ENCODE measurements at regions not wholly inside any gene's neighbourhood (a gene's known extent, or its start where the extent isn't known, plus 50 kb on each side); places are given as distances from the start of the nearest gene placed in this dataset.

- H3K36me3 ChIP-seq (ENCODE audit: control insufficient read depth, insufficient read depth, low read length): no peaks in the 10 kb centered on the region
- H3K27ac ChIP-seq (ENCODE audit: low read length): no peak overlapping the region
- in situ Hi-C loops (cut with HindIII; ENCODE audit: low pct_unique_long_range_greater_than_20kb, low sequenced_read_pairs): no loop called here
- no peak for ATAC-seq
- CTCF ChIA-PET: no interaction called here
- BruUV-seq (replicated peaks): no TSS peak
- no peak overlapping the region for H3K4me3 ChIP-seq (ENCODE audit: low read depth in 2 of 2, low read length in 2 of 2)
- intact Hi-C loops (cut with micrococcal nuclease; ENCODE audit: unreplicated experiment): no loop called here
- H3K4me1 ChIP-seq (ENCODE audit: control insufficient read depth, insufficient read depth, low read length): no peaks in the 10 kb centered on the region
- TF ChIP-seq, protein P1, sequence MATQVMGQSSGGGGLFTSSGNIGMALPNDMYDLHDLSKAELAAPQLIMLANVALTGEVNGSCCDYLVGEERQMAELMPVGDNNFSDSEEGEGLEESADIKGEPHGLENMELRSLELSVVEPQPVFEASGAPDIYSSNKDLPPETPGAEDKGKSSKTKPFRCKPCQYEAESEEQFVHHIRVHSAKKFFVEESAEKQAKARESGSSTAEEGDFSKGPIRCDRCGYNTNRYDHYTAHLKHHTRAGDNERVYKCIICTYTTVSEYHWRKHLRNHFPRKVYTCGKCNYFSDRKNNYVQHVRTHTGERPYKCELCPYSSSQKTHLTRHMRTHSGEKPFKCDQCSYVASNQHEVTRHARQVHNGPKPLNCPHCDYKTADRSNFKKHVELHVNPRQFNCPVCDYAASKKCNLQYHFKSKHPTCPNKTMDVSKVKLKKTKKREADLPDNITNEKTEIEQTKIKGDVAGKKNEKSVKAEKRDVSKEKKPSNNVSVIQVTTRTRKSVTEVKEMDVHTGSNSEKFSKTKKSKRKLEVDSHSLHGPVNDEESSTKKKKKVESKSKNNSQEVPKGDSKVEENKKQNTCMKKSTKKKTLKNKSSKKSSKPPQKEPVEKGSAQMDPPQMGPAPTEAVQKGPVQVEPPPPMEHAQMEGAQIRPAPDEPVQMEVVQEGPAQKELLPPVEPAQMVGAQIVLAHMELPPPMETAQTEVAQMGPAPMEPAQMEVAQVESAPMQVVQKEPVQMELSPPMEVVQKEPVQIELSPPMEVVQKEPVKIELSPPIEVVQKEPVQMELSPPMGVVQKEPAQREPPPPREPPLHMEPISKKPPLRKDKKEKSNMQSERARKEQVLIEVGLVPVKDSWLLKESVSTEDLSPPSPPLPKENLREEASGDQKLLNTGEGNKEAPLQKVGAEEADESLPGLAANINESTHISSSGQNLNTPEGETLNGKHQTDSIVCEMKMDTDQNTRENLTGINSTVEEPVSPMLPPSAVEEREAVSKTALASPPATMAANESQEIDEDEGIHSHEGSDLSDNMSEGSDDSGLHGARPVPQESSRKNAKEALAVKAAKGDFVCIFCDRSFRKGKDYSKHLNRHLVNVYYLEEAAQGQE (IDR thresholded peaks at IDR 0.05; ENCODE audit: insufficient read depth in 1 of 2, low read depth in 2 of 2, low read length in 1 of 2): no peak
- no peak for TF ChIP-seq CTCF (IDR thresholded peaks at IDR 0.05)
- no peak for TF ChIP-seq TCF7L2 (IDR thresholded peaks at IDR 0.05; ENCODE audit: low read depth, low read length)
- TF ChIP-seq SIN3A (IDR thresholded peaks at IDR 0.05; ENCODE audit: borderline replicate concordance, insufficient read depth, low read depth, low read length): no peak
- DNase-seq (ENCODE audit: low read depth, low spot score): no peak
- H3K9me3 ChIP-seq (ENCODE audit: control insufficient read depth, insufficient read depth, low read depth, low read length): no peaks in the 10 kb centered on the region
- H3K27me3 ChIP-seq (ENCODE audit: control insufficient read depth, insufficient read depth, low read length): no peaks in the 10 kb centered on the region
- POLR2A ChIA-PET: no interaction called here
Measured at GRCh38 chr1:163703794-163704193, 382.0 kb downstream of the NUF2 start.

DNA sequence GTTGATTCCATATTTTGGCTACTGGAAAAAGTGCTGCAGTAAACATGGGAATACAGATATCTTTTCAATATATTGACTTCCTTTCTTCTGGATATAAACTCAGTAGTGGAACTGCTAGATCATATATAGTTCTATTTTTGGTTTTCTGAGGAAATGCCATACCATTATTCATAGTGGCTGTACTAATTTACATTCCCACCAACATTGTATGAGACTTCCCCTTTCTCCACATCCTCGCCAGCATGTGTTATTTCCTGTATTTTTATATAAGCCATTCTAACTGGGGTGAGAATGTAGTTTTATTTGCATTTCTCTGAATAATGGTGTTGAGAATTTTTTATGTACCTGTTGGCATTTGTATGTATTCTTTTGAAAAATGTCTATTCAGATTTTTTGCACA, 385.2 kb downstream of the NUF2 start:
- Histone ChIP-seq H3K4me3 (ENCODE audit: low read depth in 2 of 2, low read length in 2 of 2) (no peak overlapping the region), H3K36me3 (ENCODE audit: control insufficient read depth, insufficient read depth, low read length) (no peaks in the 10 kb centered on the region), H3K27ac (ENCODE audit: low read length) (no peak overlapping the region), H3K27me3 (ENCODE audit: control insufficient read depth, insufficient read depth, low read length) (no peaks in the 10 kb centered on the region), H3K4me1 (ENCODE audit: control insufficient read depth, insufficient read depth, low read length) (no peaks in the 10 kb centered on the region), H3K9me3 (ENCODE audit: control insufficient read depth, insufficient read depth, low read depth, low read length) (no peaks in the 10 kb centered on the region; the same call in 1 of the 2 replicates)
- in situ Hi-C loops (cut with HindIII; ENCODE audit: low pct_unique_long_range_greater_than_20kb, low sequenced_read_pairs): no loop called here
- ATAC-seq (no peak), DNase-seq (ENCODE audit: low read depth, low spot score) (no peak)
- intact Hi-C loops (cut with micrococcal nuclease; ENCODE audit: unreplicated experiment): no loop called here
- no TSS peak for BruUV-seq (replicated peaks)
- ChIA-PET POLR2A (no interaction called here), CTCF (no interaction called here)
- no peak for TF ChIP-seq POLR2AphosphoS5 (IDR thresholded peaks at IDR 0.05; ENCODE audit: low read depth, low read length)
- no peak for TF ChIP-seq SIN3A (IDR thresholded peaks at IDR 0.05; ENCODE audit: borderline replicate concordance, insufficient read depth, low read depth, low read length)
- TF ChIP-seq, protein P1 (IDR thresholded peaks at IDR 0.05; ENCODE audit: insufficient read depth in 1 of 2, low read depth in 2 of 2, low read length in 1 of 2): no peak
- TF ChIP-seq CTCF (IDR thresholded peaks at IDR 0.05): no peak
